ENCODE measurements at regions not wholly inside any gene's neighbourhood (a gene's known extent, or its start where the extent isn't known, plus 50 kb on each side); places are given as distances from the start of the nearest gene placed in this dataset.
A peak's percentile ranks its signal among the peaks of the same experiment; 100 is the strongest.

- WGBS, 4 donors, result 24 to 32% (median 29%) methylated on average over 2 of the region's 2 CpGs
- Histone ChIP-seq H3K27ac (no peak overlapping the region), H3K9me3 (replicated peaks in 1 of 3) (no peaks in the 10 kb centered on the region), H3K4me3 (no peak overlapping the region), H3K4me1 (replicated peaks in 1 of 2) (peaks cover 0 to 3% of the 10 kb centered on the region in 2 donors), H3K36me3 (replicated peaks in 1 of 2) (no peaks in the 10 kb centered on the region), H3K27me3 (no peaks in the 10 kb centered on the region)
- intact Hi-C loops (cut with DNase I), result no loop called here
- TF ChIP-seq POLR2A (IDR thresholded peaks at IDR 0.05), result no peak
- TF ChIP-seq, protein P1, sequence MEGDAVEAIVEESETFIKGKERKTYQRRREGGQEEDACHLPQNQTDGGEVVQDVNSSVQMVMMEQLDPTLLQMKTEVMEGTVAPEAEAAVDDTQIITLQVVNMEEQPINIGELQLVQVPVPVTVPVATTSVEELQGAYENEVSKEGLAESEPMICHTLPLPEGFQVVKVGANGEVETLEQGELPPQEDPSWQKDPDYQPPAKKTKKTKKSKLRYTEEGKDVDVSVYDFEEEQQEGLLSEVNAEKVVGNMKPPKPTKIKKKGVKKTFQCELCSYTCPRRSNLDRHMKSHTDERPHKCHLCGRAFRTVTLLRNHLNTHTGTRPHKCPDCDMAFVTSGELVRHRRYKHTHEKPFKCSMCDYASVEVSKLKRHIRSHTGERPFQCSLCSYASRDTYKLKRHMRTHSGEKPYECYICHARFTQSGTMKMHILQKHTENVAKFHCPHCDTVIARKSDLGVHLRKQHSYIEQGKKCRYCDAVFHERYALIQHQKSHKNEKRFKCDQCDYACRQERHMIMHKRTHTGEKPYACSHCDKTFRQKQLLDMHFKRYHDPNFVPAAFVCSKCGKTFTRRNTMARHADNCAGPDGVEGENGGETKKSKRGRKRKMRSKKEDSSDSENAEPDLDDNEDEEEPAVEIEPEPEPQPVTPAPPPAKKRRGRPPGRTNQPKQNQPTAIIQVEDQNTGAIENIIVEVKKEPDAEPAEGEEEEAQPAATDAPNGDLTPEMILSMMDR (IDR thresholded peaks at IDR 0.05), result no peak
- peak in 1 of 7 donors; percentile 3 for DNase-seq
These were observed 690.1 kb downstream of the CDH18 start for GRCh38 chr5:19297934-19298333.

DNA sequence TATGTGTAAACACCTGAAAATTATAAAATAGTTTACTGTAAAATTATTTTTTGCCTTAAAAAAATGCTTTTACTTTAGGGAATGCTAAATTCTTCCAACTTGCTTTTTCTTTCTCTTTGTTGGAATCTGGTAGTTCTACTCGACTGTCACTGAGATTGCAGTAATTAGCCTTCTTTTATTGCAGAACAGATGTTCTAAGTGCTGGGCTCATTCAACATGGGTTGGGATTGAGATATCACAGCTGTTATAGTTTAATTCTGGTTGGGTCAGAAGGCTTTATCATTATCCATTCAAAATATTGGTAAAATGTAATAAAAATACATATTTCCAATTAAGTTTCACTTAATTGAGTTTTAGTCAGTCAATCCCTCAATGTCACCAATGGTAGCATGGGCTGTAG, 686.7 kb downstream of the CDH18 start:
- intact Hi-C loops (cut with DNase I), result no loop called here
- H3K36me3 ChIP-seq (replicated peaks in 1 of 2), result no peaks in the 10 kb centered on the region
- no peak overlapping the region for H3K4me3 ChIP-seq
- H3K27me3 ChIP-seq, result no peaks in the 10 kb centered on the region
- H3K27ac ChIP-seq, result no peak overlapping the region
- no peaks in the 10 kb centered on the region for H3K9me3 ChIP-seq (replicated peaks in 1 of 3)
- no peak for DNase-seq
- peaks cover 0 to 3% of the 10 kb centered on the region in 2 donors for H3K4me1 ChIP-seq (replicated peaks in 1 of 2)
- TF ChIP-seq POLR2A (IDR thresholded peaks at IDR 0.05), result no peak
- TF ChIP-seq, protein P1 (IDR thresholded peaks at IDR 0.05), result no peak
- 36 to 81% (median 66%) methylated on average over 1 of the region's 1 CpG for WGBS, 4 donors

DNA sequence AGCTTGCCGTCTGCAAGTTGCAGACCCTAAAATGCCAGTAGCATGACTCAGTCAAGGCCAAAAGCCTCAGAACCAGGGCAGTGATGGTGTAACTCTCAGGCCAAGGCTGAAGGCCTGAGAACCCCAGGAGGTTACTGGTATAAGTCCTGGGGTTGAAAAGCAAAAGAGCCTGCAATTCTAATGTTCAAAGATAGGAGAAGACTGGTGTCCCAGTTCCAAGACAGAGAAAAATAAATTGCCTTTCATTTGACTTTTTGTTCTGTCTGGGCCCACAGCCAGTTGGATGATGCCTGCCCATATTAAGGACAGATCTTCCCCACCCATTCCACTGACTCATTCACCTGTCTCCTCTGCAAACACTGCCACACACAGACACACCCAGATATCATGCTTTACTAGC, 673.2 kb downstream of the CDH18 start:
- Histone ChIP-seq H3K36me3 (replicated peaks in 1 of 2) (no peaks in the 10 kb centered on the region), H3K27me3 (no peaks in the 10 kb centered on the region), H3K4me3 (no peak overlapping the region), H3K27ac (peak overlapping the region in 3 of 5 donors; percentile 36 to 47 (median 38)), H3K9me3 (replicated peaks in 1 of 3) (no peaks in the 10 kb centered on the region), H3K4me1 (replicated peaks in 1 of 2) (no peaks in the 10 kb centered on the region)
- peak; percentile 65 to 87 (median 82) for DNase-seq
- 21 to 52% (median 43%) methylated on average over 1 of the region's 1 CpG for WGBS, 4 donors
- intact Hi-C loops (cut with DNase I), result no loop called here
- TF ChIP-seq, protein P1 (IDR thresholded peaks at IDR 0.05), result peak; percentile 54 to 83 (median 71)
- TF ChIP-seq POLR2A (IDR thresholded peaks at IDR 0.05), result no peak

DNA sequence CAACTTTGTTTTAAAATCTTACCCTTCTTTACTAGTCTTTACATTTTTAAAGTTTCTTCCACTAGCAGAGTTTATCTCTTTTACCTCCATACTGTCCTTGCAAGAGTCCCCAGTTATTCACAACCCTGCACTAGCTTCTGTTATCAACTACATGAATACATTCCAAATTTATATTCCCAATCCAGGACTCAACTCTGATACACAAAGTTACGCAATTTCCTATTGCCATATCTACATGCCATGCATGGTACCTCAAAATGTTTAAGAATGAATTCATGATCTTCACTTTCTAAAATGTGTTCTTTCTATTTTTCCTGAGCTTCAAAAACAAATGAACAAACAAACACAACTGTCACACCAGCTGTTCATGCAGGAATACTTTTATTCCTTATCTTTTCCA, 668.7 kb downstream of the CDH18 start:
- no peaks in the 10 kb centered on the region for H3K9me3 ChIP-seq (replicated peaks in 1 of 3)

More for the DNA sequence above, 668.7 kb downstream of the CDH18 start:
- no peak for TF ChIP-seq POLR2A (IDR thresholded peaks at IDR 0.05)
- TF ChIP-seq, protein P1 (IDR thresholded peaks at IDR 0.05), result no peak
- peaks cover 0 to 6% of the 10 kb centered on the region in 2 donors for H3K4me1 ChIP-seq (replicated peaks in 1 of 2)
- no peak overlapping the region for H3K27ac ChIP-seq
- intact Hi-C loops (cut with DNase I), result no loop called here
- WGBS, 4 donors, result 91 to 97% (median 96%) methylated on average over 1 of the region's 1 CpG
- no peaks in the 10 kb centered on the region for H3K36me3 ChIP-seq (replicated peaks in 1 of 2)
- H3K27me3 ChIP-seq, result no peaks in the 10 kb centered on the region
- H3K4me3 ChIP-seq, result no peak overlapping the region
- DNase-seq, result no peak

All from adrenal gland (tissue), 9 donors.